ENCODE measurements at regions not wholly inside any gene's neighbourhood (a gene's known extent, or its start where the extent isn't known, plus 50 kb on each side); places are given as distances from the start of the nearest gene placed in this dataset.

- DNase-seq (ENCODE audit: low read depth in 2 of 2): no peak
These were observed 513.6 kb upstream of the SEMA6A start for GRCh38 chr5:117088176-117088575.

- DNase-seq (ENCODE audit: low read depth in 2 of 2): no peak
These were observed 509.4 kb upstream of the SEMA6A start for GRCh38 chr5:117084067-117084466.

GRCh38 chr5:117082977-117083376, 508.4 kb upstream of the SEMA6A start:
- DNase-seq (ENCODE audit: low read depth in 2 of 2): no peak

GRCh38 chr5:117077142-117077541, 502.5 kb upstream of the SEMA6A start:
- DNase-seq (ENCODE audit: low read depth in 2 of 2): no peak

GRCh38 chr5:117072439-117072838, 497.8 kb upstream of the SEMA6A start:
- DNase-seq (ENCODE audit: low read depth in 2 of 2): no peak

- no peak for DNase-seq (ENCODE audit: low read depth in 2 of 2)
These were observed 491.2 kb upstream of the SEMA6A start for GRCh38 chr5:117065800-117066199.

- DNase-seq (ENCODE audit: low read depth in 2 of 2): no peak
These were observed 490.5 kb upstream of the SEMA6A start for GRCh38 chr5:117065161-117065560.

GRCh38 chr5:117060099-117060498, 485.5 kb upstream of the SEMA6A start:
- DNase-seq (ENCODE audit: low read depth in 2 of 2): no peak

GRCh38 chr5:117058740-117059139, 484.1 kb upstream of the SEMA6A start:
- DNase-seq (ENCODE audit: low read depth in 2 of 2): no peak

GRCh38 chr5:117055517-117055916, 480.9 kb upstream of the SEMA6A start:
- DNase-seq (ENCODE audit: low read depth in 2 of 2): no peak

- DNase-seq (ENCODE audit: low read depth in 2 of 2): no peak
These were observed 480.3 kb upstream of the SEMA6A start for GRCh38 chr5:117054911-117055310.

GRCh38 chr5:117054141-117054540, 479.5 kb upstream of the SEMA6A start:
- no peak for DNase-seq (ENCODE audit: low read depth in 2 of 2)

GRCh38 chr5:117041926-117042595, 467.4 kb upstream of the SEMA6A start:
- no peak for DNase-seq (ENCODE audit: low read depth in 2 of 2)

GRCh38 chr5:117039035-117039434, 464.4 kb upstream of the SEMA6A start:
- DNase-seq (ENCODE audit: low read depth in 2 of 2): no peak

- no peak for DNase-seq (ENCODE audit: low read depth in 2 of 2)
These were observed 452.8 kb upstream of the SEMA6A start for GRCh38 chr5:117027384-117027783.

- no peak for DNase-seq (ENCODE audit: low read depth in 2 of 2)
These were observed 446.4 kb upstream of the SEMA6A start for GRCh38 chr5:117020999-117021398.

GRCh38 chr5:117013280-117013877, 438.8 kb upstream of the SEMA6A start:
- DNase-seq (ENCODE audit: low read depth in 2 of 2): no peak

- no peak for DNase-seq (ENCODE audit: low read depth in 2 of 2)
These were observed 436.0 kb upstream of the SEMA6A start for GRCh38 chr5:117010574-117010973.

- DNase-seq (ENCODE audit: low read depth in 2 of 2): no peak
These were observed 423.4 kb upstream of the SEMA6A start for GRCh38 chr5:116998024-116998423.

GRCh38 chr5:116992681-116993080, 418.1 kb upstream of the SEMA6A start:
- DNase-seq (ENCODE audit: low read depth in 2 of 2): no peak

- DNase-seq (ENCODE audit: low read depth in 2 of 2): no peak
These were observed 415.4 kb upstream of the SEMA6A start for GRCh38 chr5:116989995-116990394.

- no peak for DNase-seq (ENCODE audit: low read depth in 2 of 2)
These were observed 407.4 kb upstream of the SEMA6A start for GRCh38 chr5:116982035-116982434.

GRCh38 chr5:116980581-116980980, 406.0 kb upstream of the SEMA6A start:
- no peak for DNase-seq (ENCODE audit: low read depth in 2 of 2)

- DNase-seq (ENCODE audit: low read depth in 2 of 2): no peak
These were observed 402.1 kb upstream of the SEMA6A start for GRCh38 chr5:116976767-116977166.

Data from stimulated activated CD8-positive, alpha-beta memory T cell treated with anti-CD3 and anti-CD28 coated beads, Interleukin-7, amount 100 ng/mL, for 4 hours (primary cell).